Pulmonary artery endothelial cell (primary cell): ENCODE measurements at regions not wholly inside any gene's neighbourhood (a gene's known extent, or its start where the extent isn't known, plus 50 kb on each side); places are given as distances from the start of the nearest gene placed in this dataset.
"Not testable (repeated sequence)": the region's sequence is repeated elsewhere in the genome, so short reads cannot be mapped to it uniquely, and the experiment has no call there.

ENCODE experiments used
- DNase-seq: peaks from one replicate; pipeline ENCODE4 v3.0.0-alpha.2; 2011; ENCODE audit warnings: low read depth, low spot score

DNA sequence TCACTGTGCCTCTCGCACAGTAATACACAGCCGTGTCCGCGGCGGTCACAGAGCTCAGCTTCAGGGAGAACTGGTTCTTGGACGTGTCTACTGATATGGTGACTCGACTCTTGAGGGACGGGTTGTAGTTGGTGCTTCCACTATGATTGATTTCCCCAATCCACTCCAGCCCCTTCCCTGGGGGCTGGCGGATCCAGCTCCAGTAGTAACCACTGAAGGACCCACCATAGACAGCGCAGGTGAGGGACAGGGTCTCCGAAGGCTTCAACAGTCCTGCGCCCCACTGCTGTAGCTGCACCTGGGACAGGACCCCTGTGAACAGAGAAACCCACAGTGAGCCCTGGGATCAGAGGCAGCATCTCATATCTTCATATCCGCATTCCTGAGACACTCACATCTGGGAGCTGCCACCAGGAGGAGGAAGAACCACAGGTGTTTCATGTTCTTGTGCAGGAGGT is 847.3 kb downstream of the TMEM121 start:
- DNase-seq: not testable (repeated sequence)

DNA sequence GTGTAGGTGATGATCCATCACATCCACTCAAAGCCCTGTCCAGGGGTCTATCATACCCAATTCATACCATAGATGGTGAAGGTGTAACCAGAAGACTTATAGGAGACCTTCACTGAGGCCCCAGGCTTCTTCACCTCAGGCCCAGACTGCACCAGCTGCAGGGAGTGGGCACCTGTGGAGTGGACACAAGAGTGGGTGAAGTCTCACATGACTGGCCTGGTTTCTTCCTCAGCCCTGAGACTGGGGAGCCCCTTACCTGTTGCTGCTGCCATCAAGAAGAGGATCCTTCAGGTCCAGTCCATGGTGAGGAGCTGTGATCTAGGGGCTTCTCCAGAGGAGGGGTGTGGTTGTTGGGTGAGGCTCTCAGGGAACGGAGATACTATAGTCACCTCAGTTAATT is 851.0 kb downstream of the TMEM121 start:
- no peak for DNase-seq

DNA sequence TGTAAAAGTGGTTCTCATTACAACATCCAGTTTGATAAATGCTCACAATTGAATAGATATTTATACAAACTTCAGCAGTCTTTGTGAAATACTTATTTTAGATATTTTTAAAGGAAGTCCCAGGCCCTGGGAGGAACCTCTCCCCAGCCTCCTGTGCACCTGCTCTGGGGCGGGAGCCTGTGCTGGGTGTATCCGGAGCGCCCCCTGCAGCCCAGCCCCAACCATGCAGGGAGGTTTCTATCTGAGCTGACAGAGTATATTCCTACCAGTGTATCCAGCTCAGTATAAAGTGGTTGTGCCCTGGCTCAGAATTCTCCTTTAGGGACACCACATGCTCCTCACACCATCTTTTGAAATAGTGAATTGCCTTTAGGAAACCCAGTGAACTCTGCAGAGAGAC is 851.8 kb downstream of the TMEM121 start:
- DNase-seq: no peak

DNA sequence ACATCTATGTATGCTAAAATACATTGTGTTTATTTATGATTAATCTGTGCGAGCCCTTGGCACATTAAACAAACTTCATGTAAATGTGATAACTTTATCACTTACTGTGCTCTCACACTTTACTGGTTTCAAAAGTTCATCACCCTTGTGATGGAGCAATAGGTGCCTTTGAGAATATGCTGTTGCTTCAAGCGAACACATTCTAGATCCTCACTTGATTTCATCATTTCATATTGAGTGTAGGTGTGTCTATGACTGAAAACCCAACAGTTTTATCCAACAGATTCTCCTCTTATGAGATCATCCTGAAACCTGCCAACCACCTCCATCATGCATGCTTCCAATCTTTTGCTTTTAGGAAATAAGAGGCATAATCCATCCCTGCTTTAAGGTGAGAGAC is 854.4 kb downstream of the TMEM121 start:
- no peak for DNase-seq

DNA sequence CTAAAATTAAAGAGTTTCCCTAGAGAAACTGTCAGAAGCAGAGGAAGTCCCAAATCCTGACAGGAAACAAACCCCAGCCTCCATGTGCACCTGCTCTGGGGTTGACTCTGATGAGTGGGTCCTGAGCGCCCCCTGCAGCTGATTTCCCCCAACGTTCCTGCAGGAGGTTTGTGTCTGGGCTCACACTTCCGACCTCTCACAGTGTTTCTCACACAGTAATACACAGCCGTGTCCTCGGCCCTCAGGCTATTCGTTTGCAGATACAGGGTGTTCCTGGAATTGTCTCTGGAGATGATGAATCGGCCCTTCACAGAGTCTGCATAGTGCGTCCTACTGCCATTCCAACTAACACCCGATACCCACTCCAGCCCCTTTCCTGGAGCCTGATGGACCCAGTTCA is 862.8 kb downstream of the TMEM121 start:
- not testable (repeated sequence) for DNase-seq

DNA sequence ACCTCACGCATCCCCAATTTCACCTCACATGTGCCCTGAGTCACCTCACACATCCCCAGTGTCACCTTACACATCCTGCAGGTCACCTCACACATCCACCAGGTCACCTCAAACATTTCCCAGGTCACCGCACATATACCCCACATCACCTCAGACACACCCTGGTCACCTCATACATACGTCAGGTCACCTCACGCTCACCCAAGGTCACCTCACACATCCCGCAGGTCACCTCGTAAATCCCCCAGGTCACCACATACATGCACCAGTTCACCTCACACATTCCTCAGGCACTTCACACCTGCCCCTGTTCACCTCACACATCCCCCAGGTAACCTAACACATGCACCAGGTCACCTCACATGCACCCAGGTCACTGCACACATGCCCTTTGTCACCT is 864.0 kb downstream of the TMEM121 start:
- DNase-seq: no peak

DNA sequence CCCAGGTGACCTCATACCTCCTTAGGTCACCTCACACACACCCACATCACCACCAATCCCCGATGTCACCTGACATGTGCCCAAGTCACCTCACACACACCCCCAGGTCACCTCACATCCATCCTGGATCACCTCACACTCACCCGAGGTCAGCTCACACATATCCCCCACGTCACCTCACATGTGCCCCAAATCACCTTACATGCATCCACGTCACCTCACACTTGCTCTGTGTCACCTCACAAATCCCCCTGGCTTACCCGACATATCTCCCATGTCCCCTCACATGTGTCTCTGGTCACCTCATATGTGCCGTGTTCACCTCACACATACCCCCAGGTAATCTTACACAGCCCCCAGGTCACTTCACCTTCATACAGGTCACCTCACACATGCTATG is 864.6 kb downstream of the TMEM121 start:
- no peak for DNase-seq

DNA sequence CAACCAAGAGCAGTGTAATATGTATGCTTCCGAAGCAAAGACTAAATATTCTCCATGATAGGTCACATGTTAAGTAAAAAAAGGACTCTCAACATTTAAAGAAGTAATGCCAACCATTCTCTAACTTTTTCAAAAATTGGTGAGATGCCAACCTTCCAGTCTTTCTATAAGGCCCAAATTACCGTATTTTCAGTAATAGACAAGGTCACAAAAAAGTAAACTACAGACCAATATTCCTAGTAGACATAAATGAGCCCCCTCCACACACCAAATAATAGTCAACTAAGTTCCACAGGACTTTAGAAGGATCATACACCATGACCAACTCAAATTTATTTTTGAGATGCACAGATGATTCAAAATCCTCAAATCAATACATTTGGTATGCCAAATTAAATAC is 867.4 kb downstream of the TMEM121 start:
- no peak for DNase-seq

DNA sequence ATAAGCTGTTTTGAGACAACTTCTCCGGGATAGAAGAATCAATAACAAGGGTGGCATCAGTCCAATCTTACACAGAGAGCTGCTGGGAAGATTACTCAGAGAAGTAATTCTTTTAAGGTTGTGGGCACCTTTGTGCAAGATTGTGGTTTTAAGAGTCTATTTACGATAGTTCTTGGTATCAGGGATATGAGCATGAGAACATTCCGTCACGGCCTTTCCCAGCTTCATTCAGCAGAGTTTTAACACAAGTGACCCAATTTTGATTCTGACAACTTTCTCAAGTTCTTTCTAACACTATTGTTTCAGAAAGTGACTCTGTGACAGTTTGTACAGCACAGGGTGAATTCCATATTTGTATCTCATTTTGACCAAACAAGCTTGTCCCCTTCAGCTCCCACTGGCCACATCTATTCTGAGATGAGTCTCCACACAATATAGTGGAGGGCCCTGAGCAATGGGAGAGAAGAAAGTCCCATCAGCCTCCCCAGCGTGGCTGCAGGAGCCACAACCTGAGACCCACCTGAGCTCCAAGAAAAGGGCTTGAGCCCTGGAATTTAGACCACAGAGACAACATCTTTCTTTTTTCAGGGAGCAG is 869.2 kb downstream of the TMEM121 start:
- DNase-seq: no peak

DNA sequence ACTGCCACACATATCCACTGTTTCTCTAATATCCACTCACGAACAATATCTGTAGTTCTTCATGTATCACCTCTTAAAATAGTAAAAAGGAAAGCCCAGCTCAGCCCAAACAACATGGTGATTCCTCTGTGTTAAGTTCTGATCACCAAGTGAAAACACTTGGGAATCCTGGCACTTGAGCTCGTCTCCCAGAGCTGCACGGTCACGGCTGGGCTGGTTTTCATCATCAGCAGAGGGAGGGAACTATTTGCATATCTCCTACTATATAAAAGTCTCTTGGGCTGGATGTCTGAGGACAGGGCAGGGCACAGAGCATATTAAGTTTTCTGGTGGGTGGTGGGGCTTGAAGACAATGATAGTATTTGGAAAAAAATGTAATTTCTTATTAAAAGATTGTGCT is 870.6 kb downstream of the TMEM121 start:
- DNase-seq: no peak

DNA sequence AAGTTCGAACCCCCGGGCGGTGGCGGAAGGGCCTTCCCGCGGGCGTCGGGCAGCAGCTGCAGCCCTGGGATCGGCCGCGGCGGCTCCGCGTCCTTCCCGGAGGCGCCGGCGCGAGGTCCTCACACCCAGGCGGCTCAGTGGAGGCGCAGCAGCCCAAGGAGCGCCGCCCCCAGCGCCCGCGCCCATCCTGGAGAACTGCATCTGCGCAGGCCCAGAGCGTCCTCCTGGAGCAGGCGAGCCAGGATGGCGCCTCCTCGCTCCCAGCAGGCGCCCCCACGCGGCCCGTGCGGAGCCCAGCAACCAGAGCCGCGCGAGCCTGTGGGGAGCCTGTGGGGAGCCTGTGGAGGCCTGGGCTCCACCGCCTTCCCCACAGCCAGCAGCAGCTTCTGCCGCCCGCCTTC is 872.5 kb downstream of the TMEM121 start:
- not testable (repeated sequence) for DNase-seq

DNA sequence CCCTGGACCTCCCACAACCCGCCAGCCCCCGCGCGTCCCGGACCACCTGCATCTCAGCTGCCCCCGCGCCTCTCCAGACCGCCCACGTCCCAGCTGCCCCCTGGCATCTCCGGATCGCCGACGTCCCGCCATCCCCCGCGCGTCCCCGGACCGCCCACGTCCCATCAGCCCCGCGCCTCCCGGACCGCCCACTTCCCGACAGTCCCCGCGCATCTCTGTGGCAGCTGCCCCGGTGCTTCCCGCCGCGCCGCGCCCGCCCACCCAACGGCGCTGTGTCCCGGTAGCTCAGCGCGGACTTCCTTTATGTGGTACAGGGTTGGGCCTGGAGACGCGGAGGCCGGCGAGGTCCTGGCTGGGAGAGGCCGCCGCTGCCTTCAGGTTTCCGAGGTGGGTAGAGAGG is 874.9 kb downstream of the TMEM121 start:
- not testable (repeated sequence) for DNase-seq

DNA sequence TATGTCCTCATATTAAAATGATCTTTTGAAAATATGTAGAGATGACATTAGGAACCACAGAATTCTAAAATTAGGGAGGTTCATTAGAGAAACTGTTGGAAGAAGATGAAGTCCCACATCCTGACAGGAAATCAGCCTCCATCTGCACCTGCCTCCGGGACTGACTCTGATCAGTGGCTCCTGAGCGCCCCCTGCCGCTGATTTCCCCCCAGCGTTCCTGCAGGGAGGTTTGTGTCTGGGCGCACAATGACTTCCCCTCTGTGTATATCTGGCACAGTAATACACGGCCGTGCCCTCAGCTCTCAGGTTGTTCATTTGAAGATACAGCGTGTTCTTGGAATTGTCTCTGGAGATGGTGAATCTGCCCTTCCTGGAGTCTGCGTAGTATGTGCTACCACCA is 883.8 kb downstream of the TMEM121 start:
- DNase-seq: not testable (repeated sequence)

DNA sequence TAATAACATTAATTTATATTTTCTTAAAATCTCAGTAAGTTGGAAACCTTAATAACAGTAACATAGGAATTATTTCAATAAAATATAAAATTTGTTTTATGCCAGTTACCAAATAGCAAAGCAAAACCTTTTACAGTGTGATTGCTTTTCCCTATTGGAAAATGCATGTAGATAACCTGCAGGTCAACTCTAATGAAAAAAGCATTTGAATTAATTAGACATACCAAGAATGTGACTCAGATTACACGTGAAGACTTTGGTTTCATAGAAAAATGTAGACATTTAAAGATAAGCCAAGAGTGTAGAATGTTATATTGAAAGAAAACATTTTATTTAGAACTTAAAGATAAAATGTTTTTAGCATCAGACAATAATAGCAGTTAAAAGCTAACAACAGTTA is 888.1 kb downstream of the TMEM121 start:
- no peak for DNase-seq

DNA sequence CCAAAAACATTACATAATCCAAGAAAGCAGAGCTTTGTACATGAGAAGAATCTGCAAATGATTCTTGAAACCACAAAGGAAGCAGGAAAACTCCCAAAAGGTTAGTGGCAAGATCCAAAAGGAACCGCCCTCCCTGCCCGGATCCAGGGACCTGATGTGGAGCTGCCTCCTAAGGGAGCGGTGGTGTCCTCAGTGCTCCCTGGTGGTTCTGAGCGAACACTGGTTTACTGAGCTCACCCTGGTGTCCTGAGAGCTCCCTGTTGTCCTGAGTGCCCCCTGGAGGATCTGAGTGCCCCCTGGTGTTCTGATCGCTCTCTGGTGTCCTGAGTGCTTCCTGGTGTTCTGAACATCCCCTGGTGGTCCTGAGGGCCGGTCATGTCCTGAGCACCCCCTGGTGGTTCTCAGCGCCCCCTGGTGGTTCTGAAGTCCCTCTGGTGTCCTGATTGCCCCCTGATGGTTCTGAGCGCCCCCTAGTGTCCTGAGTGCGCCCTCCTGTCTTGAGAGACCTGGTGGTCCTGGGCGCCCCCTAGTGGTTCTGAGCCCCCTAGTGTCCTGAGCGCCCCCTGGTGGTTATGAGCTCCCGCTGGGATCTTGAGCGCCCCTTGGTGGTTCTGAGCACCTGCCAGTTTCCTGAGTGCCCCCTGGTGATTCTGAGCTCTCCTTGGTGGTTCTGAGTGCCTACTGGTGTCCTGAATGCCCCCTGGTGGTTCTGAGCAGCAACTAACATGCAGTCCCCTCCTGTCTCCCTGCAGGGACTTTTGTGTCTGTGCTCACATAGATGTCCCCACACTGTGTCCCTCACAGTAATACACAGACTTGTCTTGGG is 891.1 kb downstream of the TMEM121 start:
- no peak for DNase-seq

DNA sequence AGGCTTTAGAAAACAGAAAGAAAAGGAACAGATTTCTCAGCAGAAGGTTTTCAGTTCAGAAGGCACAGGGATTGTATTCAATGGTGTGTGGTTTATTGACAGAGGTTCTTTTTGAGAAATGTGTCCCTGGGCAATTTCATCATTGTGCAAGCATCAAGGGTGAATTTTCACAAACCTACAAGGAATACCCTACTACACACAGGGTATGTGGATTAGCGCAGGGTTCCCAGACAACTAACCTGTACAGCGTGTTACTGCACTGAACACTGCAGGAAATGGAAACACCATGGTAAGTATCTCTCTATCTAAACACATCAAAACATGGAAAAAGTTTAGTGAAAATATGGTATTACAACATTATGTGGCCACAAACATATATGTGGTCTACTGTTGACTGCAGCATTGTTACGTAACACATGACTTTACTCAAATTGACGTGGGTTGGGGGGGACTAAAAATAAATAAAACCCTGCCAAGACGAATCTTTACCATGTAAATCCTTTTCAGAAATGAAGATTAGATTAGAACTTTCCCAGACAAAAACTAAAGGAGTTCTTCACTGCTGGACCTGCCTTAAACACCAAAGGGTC is 893.1 kb downstream of the TMEM121 start:
- no peak for DNase-seq

DNA sequence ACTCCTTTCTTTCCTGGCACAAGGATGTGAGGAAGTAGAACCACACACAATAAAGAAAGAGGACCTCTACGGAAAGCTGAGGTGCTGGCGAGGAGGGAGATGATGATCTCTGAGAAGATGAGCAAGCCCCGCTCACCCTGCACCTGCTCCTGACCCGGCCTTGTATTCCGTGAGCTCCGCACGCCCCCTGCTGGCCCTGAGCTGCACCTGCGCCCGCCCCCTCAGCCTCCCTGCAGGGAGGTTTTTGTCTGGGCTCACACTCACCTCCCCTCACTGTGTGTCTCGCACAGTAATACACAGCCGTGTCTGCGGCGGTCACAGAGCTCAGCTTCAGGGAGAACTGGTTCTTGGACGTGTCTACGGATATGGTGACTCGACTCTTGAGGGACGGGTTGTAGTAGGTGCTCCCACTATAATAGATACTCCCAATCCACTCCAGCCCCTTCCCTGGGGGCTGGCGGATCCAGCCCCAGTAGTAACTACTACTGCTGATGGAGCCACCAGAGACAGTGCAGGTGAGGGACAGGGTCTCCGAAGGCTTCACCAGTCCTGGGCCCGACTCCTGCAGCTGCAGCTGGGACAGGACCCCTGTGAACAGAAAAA is 895.1 kb downstream of the TMEM121 start:
- DNase-seq: not testable (repeated sequence)

DNA sequence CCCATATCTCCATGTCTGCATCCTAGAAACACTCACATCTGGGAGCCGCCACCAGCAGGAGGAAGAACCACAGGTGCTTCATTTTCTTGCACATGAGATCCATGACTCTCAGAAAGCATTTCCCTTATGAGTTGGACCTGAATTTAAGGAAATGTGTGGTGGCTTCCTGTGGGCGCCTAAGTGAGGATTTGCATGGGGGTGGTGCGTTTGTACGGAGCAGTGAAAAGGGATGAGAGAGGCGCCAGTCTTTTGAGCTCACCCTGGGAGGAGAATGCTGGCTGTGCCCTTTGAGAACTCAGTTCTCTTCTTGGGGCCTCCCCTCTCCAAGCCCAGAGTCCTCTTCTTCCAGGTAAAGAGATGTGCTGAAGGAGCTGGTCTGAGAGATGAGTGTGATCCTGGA is 895.7 kb downstream of the TMEM121 start:
- no peak for DNase-seq

DNA sequence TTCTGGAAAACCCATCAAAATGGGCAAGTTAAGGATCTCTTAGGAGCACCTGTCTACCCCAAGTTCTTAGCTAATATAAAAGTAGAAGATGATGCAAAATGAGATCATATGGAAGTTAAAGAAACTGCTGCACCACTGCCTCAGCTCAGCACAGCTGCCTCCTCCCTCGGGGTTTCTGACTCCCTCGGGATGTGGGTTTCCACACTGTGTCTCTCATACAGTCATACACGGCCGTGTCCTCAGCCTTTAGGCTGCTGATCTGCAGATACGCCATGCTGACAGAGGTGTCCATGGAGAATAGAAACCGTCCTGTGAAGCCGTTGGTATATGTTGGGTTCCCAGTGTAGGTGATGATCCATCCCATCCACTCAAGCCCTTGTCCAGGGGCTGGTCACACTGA is 898.8 kb downstream of the TMEM121 start:
- not testable (repeated sequence) for DNase-seq

DNA sequence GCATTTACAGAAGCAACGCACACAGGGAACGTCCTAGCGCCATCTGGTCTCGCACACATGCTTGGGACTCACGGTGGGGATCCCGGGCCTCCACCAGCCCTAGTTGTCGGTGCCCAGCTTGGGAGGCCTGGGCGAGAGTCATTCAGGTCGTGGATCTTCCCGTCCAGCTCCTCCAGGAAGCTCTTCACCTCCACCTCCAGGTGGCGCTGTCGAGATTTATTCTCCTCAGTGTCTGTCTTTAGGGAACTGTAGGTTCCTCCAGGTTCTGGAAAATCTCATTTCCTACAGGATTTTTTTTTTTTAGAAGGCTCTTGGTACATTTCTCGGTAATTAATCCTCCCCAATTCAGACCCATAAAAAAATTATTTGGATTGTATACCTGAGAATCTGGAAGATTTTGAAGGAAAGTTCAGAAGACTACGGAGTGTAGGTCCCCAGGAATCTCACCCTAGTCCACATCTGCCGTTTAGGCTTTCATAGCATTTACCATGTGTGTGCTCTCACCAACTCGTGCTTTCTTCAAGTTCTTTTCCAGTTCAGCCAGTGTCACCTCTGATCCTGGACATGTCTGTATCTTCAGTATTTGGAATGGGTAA is 910.0 kb downstream of the TMEM121 start:
- DNase-seq: no peak

DNA sequence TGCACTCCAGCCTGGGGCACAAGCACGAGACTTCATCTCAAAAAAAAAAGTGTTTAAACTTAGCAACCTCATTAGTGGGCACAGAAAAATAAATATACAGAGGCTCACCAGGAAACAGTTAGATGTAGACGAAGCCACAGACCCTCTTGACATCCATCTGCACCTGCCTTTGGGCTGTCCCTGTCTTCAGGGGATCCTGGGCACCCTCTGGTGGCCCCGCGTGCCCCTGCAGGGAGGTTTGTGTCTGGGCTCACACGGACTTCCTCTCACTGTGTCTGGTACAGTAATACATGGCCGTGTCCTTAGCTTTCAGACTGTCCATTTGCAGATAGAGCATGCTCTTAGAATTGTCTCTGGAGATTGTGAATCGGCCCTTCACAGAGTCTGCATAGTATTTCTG is 916.5 kb downstream of the TMEM121 start:
- DNase-seq: no peak

DNA sequence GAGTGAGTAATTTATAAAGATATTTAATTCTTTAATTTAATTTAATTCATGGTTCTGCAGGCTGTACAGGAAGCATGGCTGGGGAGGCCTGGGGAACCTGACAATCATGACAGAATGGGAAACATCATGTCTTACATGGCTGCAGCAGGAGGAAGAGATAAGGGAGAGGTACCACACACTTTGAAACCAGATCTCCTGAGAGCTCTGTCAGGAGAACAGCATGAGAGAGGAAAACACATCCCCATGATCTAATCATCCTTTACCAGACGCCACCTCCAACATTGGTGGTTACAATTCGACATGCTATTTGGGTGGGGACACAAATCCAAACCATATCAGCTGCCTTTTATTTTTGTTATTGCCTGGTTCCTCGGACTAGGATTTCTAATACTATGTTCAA is 928.6 kb downstream of the TMEM121 start:
- no peak for DNase-seq
